ENCODE measurements at regions not wholly inside any gene's neighbourhood (a gene's known extent, or its start where the extent isn't known, plus 50 kb on each side); places are given as distances from the start of the nearest gene placed in this dataset.

- no peak for DNase-seq (ENCODE audit: low read depth, low spot score)
- in situ Hi-C loops (cut with HindIII; ENCODE audit: low sequenced_read_pairs), result no loop called here
- no peak for TF ChIP-seq CTCF (IDR thresholded peaks at IDR 0.05; ENCODE audit: low read depth, low read length)
- H3K4me3 ChIP-seq (ENCODE audit: low read depth, low read length), result no peak overlapping the region
Measured at GRCh38 chr6:92791403-92791802, 628.0 kb downstream of the EPHA7 start.

GRCh38 chr6:92790381-92790780 is 629.0 kb downstream of the EPHA7 start:
- no peak for TF ChIP-seq CTCF (IDR thresholded peaks at IDR 0.05; ENCODE audit: low read depth, low read length)
- no peak for DNase-seq (ENCODE audit: low read depth, low spot score)
- H3K4me3 ChIP-seq (ENCODE audit: low read depth, low read length), result no peak overlapping the region
- in situ Hi-C loops (cut with HindIII; ENCODE audit: low sequenced_read_pairs), result no loop called here

GRCh38 chr6:92784235-92784634 is 635.1 kb downstream of the EPHA7 start:
- no peak for TF ChIP-seq CTCF (IDR thresholded peaks at IDR 0.05; ENCODE audit: low read depth, low read length)
- in situ Hi-C loops (cut with HindIII; ENCODE audit: low sequenced_read_pairs), result no loop called here

GRCh38 chr6:92779746-92780145 is 639.6 kb downstream of the EPHA7 start:
- in situ Hi-C loops (cut with HindIII; ENCODE audit: low sequenced_read_pairs), result no loop called here
- no peak overlapping the region for H3K4me3 ChIP-seq (ENCODE audit: low read depth, low read length)
- no peak for TF ChIP-seq CTCF (IDR thresholded peaks at IDR 0.05; ENCODE audit: low read depth, low read length)
- peak; percentile 79 for DNase-seq (ENCODE audit: low read depth, low spot score)

More at GRCh38 chr6:92784235-92784634, 635.1 kb downstream of the EPHA7 start:
- H3K4me3 ChIP-seq (ENCODE audit: low read depth, low read length), result no peak overlapping the region
- DNase-seq (ENCODE audit: low read depth, low spot score), result no peak

GRCh38 chr6:92777146-92777740 is 642.1 kb downstream of the EPHA7 start:
- H3K4me3 ChIP-seq (ENCODE audit: low read depth, low read length), result no peak overlapping the region
- peak; percentile 53 for DNase-seq (ENCODE audit: low read depth, low spot score)
- in situ Hi-C loops (cut with HindIII; ENCODE audit: low sequenced_read_pairs), result no loop called here
- TF ChIP-seq CTCF (IDR thresholded peaks at IDR 0.05; ENCODE audit: low read depth, low read length), result peak; percentile 69

GRCh38 chr6:92770540-92770939 is 648.8 kb downstream of the EPHA7 start:
- DNase-seq (ENCODE audit: low read depth, low spot score), result no peak
- H3K4me3 ChIP-seq (ENCODE audit: low read depth, low read length), result no peak overlapping the region
- in situ Hi-C loops (cut with HindIII; ENCODE audit: low sequenced_read_pairs), result no loop called here
- no peak for TF ChIP-seq CTCF (IDR thresholded peaks at IDR 0.05; ENCODE audit: low read depth, low read length)

Measured in astrocyte of the spinal cord (primary cell).